HG03575 (cell line): ENCODE measurements at regions not wholly inside any gene's neighbourhood (a gene's known extent, or its start where the extent isn't known, plus 50 kb on each side); places are given as distances from the start of the nearest gene placed in this dataset.
"Not testable (repeated sequence)": the region's sequence is repeated elsewhere in the genome, so short reads cannot be mapped to it uniquely, and the experiment has no call there.

Source experiments
- ATAC-seq: cut with Tn5 transposase; IDR thresholded peaks from one replicate; pipeline ENCODE4 v1.9.1; 2021; ENCODE audit not compliant: unreplicated experiment, insufficient number of reproducible peaks, low FRiP score; ENCODE audit errors: extremely low read depth

- ATAC-seq = no peak
Observed at GRCh38 chr5:37991301-37992299, 151.8 kb upstream of the GDNF start.

- ATAC-seq = no peak
Observed at GRCh38 chr5:37989884-37990283, 150.0 kb upstream of the GDNF start.

- no peak for ATAC-seq
Observed at GRCh38 chr5:37988454-37989046, 148.7 kb upstream of the GDNF start.

GRCh38 chr5:37984300-37984699 is 144.5 kb upstream of the GDNF start:
- no peak for ATAC-seq

- ATAC-seq = no peak
Observed at GRCh38 chr5:37983463-37983862, 143.6 kb upstream of the GDNF start.

GRCh38 chr5:37979559-37979958 is 139.7 kb upstream of the GDNF start:
- ATAC-seq = no peak

GRCh38 chr5:37975531-37975930 is 135.7 kb upstream of the GDNF start:
- ATAC-seq = no peak

GRCh38 chr5:37971483-37972024 is 131.7 kb upstream of the GDNF start:
- no peak for ATAC-seq

GRCh38 chr5:37966871-37967270 is 127.0 kb upstream of the GDNF start:
- no peak for ATAC-seq

- no peak for ATAC-seq
Observed at GRCh38 chr5:37966291-37966690, 126.5 kb upstream of the GDNF start.

- no peak for ATAC-seq
Observed at GRCh38 chr5:37962389-37962788, 122.5 kb upstream of the GDNF start.

GRCh38 chr5:37957218-37957617 is 117.4 kb upstream of the GDNF start:
- ATAC-seq = no peak

GRCh38 chr5:37955748-37956147 is 115.9 kb upstream of the GDNF start:
- no peak for ATAC-seq

GRCh38 chr5:37954561-37954960 is 114.7 kb upstream of the GDNF start:
- no peak for ATAC-seq

- no peak for ATAC-seq
Observed at GRCh38 chr5:37951946-37952721, 112.3 kb upstream of the GDNF start.

- no peak for ATAC-seq
Observed at GRCh38 chr5:37950436-37950835, 110.6 kb upstream of the GDNF start.

- ATAC-seq = no peak
Observed at GRCh38 chr5:37945446-37945845, 105.6 kb upstream of the GDNF start.

- not testable (repeated sequence) for ATAC-seq
Observed at GRCh38 chr5:37943136-37943535, 103.3 kb upstream of the GDNF start.

- no peak for ATAC-seq
Observed at GRCh38 chr5:37940931-37941623, 101.2 kb upstream of the GDNF start.
